NCI-H82 treated with DMSO at 0.1 percent for 48 hours (cell line): ENCODE measurements at regions not wholly inside any gene's neighbourhood (a gene's known extent, or its start where the extent isn't known, plus 50 kb on each side); places are given as distances from the start of the nearest gene placed in this dataset.
A peak's percentile ranks its signal among the peaks of the same experiment; 100 is the strongest.

Experiments
- DNase-seq: peaks from one replicate; lab custom pipeline; 2025; ENCODE audit not compliant: unreplicated experiment; lab: John Stamatoyannopoulos, UW

DNA sequence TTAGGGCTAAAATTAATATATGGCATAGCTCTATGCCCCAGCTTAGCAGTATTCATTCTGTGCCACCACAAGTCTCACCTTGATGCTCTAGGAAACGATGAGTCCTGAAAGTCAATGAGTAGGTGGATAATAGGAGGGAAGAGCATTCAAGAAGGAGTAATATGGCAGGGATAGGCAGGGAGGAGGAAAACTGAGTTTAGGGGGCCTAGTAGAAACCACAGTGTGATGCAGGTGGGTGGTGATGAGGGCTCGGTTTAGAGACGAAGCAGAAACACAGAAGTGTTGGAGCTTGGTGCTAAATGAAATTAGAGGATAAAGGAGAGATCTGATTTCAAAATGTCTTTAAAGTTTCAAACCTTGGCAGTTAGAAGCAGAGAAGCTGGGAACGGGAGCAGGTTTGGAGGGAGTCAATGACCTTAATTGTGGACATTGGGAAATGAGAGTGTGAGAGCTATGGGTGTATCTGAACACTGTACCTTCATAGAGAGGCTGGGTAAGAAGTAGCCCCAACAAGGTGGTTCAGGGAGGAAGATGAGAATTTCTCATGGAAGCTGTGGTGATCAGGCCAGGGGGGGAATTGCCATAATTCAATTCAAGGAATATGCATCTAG lies 144.7 kb upstream of the CPSF6 start:
- no peak for DNase-seq

DNA sequence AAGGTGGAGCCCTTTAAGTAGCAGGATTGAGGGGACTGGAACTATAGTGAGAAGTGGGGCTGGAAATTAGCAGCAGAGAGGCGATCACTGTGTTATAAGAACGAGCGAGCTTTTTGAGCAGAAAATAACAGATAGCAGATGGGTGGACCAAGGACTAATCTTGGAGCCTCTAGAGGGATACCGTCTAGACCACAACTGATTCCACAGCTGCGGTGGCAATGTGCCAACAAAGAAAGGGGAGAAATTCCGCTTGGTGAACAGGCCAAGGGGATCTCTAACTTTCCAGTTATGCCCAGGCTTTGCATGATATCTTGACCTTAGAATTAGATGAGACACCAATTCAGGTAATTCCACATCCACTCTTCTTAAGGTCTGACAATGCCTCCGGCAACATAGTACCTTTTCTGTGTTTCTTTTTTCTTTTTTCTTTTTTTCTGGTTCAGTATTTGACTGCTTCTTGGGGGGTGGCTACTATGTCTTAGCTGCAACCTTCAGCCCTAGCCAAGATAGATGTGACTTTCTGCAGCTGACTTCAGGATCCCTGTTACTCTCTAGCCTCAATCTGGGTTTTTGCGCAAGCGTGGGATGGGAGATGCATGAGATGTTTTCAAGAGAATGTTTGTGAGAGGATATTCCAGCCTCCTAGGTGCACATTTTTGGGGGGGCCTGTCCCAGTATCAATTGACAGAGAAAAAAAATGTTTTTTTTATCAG lies 143.4 kb upstream of the CPSF6 start:
- DNase-seq, result peak; percentile 37

DNA sequence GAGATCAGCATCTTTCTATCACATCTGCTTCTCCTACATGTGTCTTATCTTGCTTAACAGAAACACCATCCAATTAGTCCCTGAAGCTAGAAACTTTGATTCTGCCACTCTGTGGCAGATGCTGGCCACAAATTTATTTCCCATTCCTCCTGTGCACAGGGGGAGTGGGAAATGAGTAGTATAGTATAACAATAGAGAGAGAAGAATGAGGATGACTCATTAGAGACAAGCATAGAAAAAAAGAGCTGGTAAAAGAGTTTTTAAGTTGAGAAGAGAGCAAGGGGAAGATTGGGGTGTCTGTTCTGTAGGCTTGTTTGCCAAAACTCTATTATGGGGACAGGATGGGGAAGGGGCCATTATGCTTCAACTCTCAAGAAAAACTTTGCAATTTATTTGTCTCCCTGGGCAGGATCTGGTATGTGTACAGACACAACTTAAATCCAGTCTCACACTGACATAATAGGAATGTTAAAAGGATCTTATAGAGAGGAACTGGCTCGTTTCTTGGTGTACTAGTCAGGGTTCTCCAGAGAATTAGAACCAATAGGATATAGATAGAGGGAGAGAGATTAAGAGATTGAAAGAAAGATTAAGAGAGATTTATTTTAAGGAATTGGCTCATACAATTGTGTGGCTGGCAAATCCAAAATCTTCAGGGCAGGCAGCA lies 142.6 kb upstream of the CPSF6 start:
- peak; percentile 84 for DNase-seq

DNA sequence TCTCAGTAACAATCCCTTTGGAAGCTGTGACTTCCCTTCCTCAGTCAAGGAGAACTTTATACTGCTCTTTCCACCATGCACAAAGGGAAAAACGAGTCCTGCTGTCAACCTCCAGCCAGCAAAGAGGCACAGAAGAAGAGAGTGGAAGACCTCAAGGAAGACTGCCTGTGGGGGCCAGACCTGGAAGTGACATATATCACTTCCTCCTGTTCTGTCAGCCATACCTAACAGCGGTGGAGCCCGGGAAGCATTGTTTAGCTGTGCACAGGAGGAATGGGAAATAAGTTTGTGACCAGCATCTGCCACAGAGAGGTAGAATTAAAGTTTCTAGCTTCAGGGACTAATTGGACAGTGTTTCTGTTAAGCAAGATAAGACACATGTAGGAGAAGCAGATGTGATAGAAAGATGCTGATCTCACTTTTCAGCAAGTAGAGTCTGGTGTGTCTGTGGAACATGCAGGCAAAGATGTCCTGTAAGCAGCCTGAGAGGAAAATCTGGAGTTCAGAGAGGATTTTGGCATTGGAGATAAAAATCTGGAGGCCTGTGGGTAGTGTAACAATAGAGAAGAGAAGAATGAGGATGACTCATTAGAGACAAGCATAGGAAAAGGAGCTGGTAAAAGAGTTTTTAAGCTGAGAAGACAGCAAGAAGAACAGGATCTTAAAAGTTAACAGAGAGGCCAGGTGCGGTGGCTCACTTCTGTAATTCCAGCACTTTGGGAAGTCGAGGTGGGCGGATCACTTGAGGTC lies 141.6 kb upstream of the CPSF6 start:
- no peak for DNase-seq

DNA sequence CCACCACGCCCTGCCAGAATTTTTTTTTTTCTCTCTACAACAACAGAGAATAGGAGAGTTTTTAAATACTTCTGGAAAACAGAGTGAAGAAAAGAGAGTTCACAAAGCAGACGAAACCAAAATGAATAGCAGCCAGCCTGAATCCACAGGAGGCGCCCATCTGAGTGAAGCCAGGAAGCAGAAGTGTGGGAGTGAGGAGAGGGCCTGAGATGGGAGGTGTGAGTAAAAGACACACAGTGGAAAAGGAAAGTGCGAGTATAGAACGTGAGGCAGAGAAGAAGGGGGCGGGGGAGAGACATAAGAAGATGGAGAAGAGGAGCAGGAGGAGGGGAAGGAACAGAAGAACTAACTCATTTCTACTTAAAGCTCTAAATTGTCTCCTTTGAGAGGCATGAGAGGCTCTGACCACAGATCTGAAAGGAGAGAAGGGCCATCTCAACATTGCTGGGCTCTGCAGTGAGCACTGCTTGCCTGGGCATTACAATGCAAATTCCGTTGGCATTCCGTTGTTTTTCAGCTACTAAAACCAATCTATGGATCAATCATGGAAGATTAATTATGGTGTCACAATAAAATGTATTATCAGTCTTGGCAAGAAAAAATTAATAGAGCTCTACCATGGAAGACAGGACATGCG lies 140.1 kb upstream of the CPSF6 start:
- DNase-seq, result no peak

DNA sequence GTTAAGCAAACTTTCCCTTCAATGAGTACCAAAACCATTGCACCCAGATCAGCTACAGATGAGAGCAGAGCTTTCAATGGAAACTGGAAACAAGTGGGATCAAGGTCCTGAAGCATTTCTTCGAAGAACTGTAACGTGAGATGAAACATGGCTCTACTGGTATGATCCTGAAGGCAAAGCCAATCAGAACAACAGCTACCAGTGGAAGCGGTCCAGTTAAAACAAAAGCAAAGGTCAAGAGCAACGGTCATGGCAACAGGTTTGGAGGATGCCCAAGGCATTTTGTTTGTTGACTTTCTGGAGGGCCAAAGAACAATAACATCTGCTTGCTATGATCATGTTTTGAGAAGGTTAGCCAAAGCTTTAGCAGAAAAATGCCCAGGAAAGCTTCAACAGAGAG lies 137.9 kb upstream of the CPSF6 start:
- DNase-seq, result no peak

DNA sequence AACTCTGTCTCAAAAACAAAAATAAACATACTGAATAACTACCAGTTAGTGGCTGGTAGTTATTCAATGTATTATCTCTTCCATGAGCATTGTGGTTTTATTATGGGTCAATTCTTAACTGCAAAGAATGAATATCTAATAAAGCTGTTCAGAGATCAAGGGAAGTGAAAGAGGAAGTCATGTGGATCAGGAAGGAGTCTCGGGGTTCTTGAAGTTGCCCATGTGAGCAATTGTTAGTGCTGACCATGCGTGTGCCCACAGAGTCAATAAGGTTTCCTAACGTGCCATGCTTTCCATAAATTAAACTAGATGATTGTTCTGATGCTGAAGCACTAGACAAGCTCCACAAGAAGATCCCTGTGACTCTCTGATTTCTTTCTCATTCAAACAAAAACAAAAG lies 136.5 kb upstream of the CPSF6 start:
- no peak for DNase-seq

DNA sequence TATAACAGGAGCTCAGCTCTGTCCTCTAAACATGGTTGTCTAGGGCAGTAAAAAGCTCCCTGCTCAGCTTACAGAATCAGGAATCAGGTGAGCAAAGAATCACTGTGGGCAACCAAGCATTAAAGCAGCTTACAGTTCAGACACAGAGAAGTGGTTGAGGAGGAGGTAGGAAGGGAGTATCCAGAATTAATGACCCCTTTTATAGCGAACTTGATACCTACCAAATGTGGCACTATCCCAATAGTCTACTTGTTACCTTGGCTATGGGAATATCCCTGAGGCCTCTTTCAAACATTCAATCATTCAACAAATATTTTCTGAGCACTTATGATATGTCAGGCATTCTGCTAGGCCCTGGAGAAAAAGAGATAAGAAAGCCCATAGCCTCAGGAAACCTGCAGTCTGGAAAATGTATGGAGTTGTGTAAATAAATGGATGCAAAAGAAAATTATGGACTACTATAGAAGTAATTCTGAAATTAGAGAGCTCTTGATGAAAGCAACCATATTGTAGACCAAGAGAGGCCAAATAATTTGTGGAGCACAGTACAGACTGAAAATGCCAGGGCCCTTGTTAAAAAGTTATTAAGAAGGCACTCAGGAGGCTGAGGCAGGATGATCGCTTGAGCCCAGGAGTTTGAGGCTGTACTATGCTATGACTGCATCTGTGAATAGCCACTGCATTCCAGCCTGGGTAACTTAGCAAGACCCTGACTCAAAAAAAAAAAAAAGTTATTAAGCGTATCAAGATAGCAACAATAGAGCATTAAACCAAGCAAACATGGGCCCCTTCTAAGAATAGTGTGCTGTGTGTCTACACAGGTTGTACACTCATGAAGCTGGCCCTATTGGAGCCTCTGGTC lies 134.0 kb upstream of the CPSF6 start:
- DNase-seq, result peak; percentile 63

GRCh38 chr12:69106482-69107118 lies 132.8 kb upstream of the CPSF6 start:
- DNase-seq, result no peak

DNA sequence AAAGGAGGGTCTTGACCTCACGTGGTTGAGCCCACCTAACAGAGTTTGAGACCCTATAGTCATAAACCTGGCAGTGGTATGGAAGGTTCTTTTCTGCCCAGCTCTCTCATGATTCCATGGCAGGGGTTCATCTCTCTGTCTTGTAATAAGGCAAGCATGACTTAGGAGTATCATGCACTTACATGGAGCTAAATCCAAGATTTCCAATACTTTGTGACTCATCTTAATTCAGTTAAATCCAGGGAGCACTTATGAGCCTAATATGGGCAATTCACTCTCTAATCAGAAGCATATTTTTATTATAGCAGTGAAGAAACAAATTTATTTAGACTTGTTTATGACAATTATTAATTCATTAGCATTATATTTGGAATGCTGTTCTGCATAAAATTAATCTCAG lies 131.8 kb upstream of the CPSF6 start:
- DNase-seq, result no peak

DNA sequence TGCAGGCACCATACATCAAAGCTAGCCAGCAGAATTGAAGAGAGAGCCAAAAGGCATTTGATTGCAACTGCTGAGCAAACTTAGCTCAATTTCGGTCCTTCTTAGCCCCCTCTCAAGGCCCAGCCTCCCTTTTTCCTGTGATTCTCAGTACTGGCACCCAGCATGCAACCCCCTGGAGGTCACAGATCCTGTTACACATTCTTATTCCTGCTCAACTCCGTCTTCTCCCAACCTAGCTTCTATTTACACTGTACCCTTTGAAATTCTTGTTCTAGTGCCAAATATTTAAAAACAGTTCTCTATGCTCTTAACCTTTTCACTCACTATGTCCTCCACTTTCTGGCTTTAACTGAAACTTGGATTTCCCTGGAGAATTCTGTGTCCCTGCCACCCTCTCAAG lies 131.3 kb upstream of the CPSF6 start:
- no peak for DNase-seq

- no peak for DNase-seq
Measured at GRCh38 chr12:69112616-69113015, 126.8 kb upstream of the CPSF6 start.

DNA sequence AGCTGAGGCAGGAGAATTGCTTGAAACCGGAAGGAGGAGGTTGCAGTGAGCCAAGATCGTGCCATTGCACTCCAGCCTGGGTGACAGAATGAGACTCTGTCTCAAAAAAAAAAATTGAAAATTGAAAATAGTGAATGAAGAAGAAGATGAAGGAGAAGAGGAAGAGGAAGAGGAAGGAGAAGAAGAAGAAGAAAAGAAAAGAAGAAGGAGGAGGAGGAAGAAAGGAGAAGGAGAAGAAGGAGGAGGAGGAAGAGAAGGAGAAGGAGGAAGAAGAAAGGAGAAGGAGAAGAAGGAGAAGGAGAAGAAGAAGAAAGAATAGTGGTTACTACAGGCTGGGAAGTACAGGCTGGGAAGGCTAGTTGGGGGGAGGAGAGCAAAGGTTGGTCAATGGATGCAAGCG lies 124.3 kb upstream of the CPSF6 start:
- no peak for DNase-seq

- no peak for DNase-seq
Measured at GRCh38 chr12:69115951-69116350, 123.4 kb upstream of the CPSF6 start.

GRCh38 chr12:69117566-69118266 lies 121.7 kb upstream of the CPSF6 start:
- no peak for DNase-seq

GRCh38 chr12:69118516-69118915 lies 120.9 kb upstream of the CPSF6 start:
- no peak for DNase-seq

- no peak for DNase-seq
Measured at GRCh38 chr12:69119770-69120169, 119.6 kb upstream of the CPSF6 start.

GRCh38 chr12:69120354-69120753 lies 119.0 kb upstream of the CPSF6 start:
- no peak for DNase-seq

DNA sequence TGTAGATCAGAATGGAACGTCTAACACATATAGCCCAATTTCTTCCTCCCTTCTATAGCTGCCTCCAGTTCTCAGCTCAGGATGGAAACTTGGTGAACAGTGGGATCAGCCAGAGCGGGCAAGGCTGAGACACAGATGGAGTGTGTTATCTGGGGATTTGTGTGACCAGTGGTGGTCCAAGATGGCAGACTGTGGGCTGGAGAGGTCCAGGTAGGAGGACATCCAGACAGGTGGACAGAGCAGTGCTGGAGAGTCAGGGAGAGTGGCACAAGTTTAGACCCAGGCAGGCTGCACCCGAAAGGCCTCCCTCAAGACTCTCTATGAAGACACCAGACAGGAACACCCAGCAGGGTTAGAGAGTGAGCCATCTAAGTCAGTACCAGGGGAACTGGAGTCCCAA lies 116.1 kb upstream of the CPSF6 start:
- DNase-seq, result no peak
